Activated T-helper 2 cell treated with anti-CD3 and anti-CD28 coated beads, Interferon-gamma antibody, Interleukin-2, Interleukin-4, amounts not matched to agents 10 μg/mL and 5 μg/mL and 100 μg/mL, durations not matched to agents 14 hours and 24 hours and 36 hours (primary cell): ENCODE measurements at regions not wholly inside any gene's neighbourhood (a gene's known extent, or its start where the extent isn't known, plus 50 kb on each side); places are given as distances from the start of the nearest gene placed in this dataset.

ENCODE experiments used
- DNase-seq: peaks from one replicate; pipeline ENCODE4 v3.0.0; 2021; ENCODE audit warnings: low spot score
- H3K27ac Mint-ChIP-seq: one replicate; pipeline ENCODE4 v1.8.0; 2021; ENCODE audit warnings: mixed read lengths
- H3K27me3 Mint-ChIP-seq: one replicate; pipeline ENCODE4 v1.8.0; 2021; ENCODE audit warnings: low read depth, mixed read lengths
- H3K36me3 Mint-ChIP-seq: one replicate; pipeline ENCODE4 v1.8.0; 2021; ENCODE audit warnings: low read depth, mixed read lengths
- H3K4me1 Mint-ChIP-seq: one replicate; pipeline ENCODE4 v1.8.0; 2021; ENCODE audit warnings: low read depth, mixed read lengths
- H3K4me3 Mint-ChIP-seq: one replicate; pipeline ENCODE4 v1.8.0; 2021; ENCODE audit warnings: low read depth, mild to moderate bottlenecking, moderate library complexity, mixed read lengths
- H3K9me3 Mint-ChIP-seq: one replicate; pipeline ENCODE4 v1.8.0; 2021; ENCODE audit warnings: mixed read lengths
- intact Hi-C: fragments of 100-400 bp; cut with micrococcal nuclease; formaldehyde crosslinking; loops from one replicate; pipeline ENCODE4 v1.15.1; 2023

DNA sequence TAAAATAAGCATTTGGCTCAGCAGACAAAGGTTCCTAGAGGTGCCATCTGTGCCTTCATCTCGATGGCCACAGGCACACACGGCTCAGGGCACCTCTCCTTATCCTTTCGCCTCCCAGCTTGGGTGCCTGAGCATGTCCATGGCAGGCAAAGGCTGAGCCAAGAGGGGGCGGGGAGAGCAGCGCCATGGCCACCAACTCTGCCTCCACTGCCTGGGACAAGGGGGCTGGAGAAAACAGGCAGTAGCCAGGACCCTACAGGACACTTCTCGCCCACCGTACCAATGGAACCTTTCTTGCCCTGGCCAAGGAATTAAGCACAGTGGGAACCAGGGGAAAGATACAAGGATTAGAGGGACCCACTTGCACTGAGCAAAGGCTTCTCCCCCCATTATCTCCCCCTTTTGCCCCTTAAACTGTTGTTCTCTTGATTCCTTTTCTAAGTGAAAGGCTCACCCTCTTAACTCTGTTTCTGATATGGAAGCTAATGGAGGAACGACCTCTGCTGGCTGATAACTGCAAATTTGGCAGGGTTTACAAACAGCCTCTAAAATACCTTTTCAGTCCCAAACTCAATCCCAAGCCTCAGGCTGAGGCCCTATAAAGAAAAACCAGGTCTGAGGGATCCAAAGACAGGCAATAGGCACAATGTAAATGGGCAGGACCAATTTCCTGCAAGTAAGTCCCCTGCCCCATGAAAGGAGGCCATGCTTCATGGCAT, 335.2 kb downstream of the ADAM29 start:
- intact Hi-C loops: no loop called here
- H3K4me3 Mint-ChIP-seq: no peak overlapping the region
- no peaks in the 10 kb centered on the region for H3K36me3 Mint-ChIP-seq
- no peak overlapping the region for H3K27ac Mint-ChIP-seq
- peaks cover 4% of the 10 kb centered on the region for H3K9me3 Mint-ChIP-seq
- no peaks in the 10 kb centered on the region for H3K27me3 Mint-ChIP-seq
- no peak for DNase-seq
- no peaks in the 10 kb centered on the region for H3K4me1 Mint-ChIP-seq

GRCh38 chr4:175263537-175263936, 345.4 kb downstream of the ADAM29 start:
- intact Hi-C loops: no loop called here
- Mint-ChIP-seq H3K4me3 (no peak overlapping the region), H3K4me1 (no peaks in the 10 kb centered on the region), H3K36me3 (no peaks in the 10 kb centered on the region), H3K9me3 (no peaks in the 10 kb centered on the region), H3K27ac (no peak overlapping the region), H3K27me3 (no peaks in the 10 kb centered on the region)
- no peak for DNase-seq

- no peak overlapping the region for H3K27ac Mint-ChIP-seq
- no peaks in the 10 kb centered on the region for H3K36me3 Mint-ChIP-seq
- H3K27me3 Mint-ChIP-seq: no peaks in the 10 kb centered on the region
- intact Hi-C loops: no loop called here
- no peak for DNase-seq
- no peaks in the 10 kb centered on the region for H3K4me1 Mint-ChIP-seq
- no peaks in the 10 kb centered on the region for H3K9me3 Mint-ChIP-seq
- no peak overlapping the region for H3K4me3 Mint-ChIP-seq
Measured at GRCh38 chr4:175271010-175271630, 353.0 kb downstream of the ADAM29 start.

DNA sequence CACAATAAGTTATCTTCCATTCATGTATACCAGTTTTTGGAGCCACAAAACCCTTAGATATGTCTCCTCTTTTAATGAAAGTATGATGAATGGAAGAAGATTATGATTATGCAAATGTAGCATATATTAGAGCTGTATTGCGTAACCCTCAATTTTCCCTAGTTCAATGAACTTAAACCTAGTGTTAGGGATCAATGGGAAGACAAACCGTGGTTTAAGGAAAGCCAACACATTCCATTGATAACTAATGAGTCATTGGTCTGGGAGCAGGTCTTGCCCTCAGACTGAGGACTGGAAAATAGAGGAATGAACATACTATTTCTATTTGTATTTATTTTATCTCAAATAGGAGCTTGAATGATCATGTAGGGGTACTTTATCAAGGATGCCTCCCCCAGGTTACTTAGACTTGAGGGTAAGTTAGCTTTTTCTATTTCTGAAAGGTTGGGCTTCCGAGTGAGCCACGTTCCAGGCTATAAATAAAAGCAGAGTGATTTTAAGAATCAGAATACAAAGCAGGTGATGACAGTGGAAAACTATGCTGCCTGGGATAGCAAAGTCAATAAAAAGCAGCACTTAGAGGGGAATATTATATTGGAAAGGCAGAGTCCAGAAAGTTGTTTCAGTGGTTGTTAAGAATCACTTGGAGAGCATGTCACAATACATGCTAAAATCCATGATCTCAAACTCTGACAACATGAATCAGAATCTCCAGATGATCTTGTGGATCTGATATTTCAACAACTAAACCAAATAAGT, 356.0 kb downstream of the ADAM29 start:
- peaks cover 3% of the 10 kb centered on the region for H3K9me3 Mint-ChIP-seq
- intact Hi-C loops: no loop called here
- H3K4me3 Mint-ChIP-seq: no peak overlapping the region
- H3K4me1 Mint-ChIP-seq: no peaks in the 10 kb centered on the region
- DNase-seq: no peak
- no peaks in the 10 kb centered on the region for H3K27me3 Mint-ChIP-seq
- H3K36me3 Mint-ChIP-seq: no peaks in the 10 kb centered on the region
- no peak overlapping the region for H3K27ac Mint-ChIP-seq

DNA sequence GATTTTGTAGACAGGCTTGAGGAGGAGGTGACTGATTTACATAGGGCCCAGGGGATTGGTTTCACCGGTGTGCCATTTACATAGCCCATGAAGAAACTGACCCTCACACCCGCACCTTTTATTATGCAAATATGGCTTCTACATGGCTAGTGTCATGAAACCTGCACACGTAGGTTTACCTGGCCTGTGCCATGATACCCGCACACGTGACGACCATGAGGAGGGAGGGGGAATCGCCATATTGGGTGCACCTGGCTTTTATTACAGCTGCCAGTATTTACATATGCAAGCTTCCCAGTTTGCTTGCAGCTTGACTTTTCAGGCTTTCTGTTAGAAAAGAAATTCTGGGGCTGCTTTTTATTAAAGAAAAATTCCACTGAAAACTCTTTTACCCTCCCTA, 359.7 kb downstream of the ADAM29 start:
- no peak for DNase-seq
- no peaks in the 10 kb centered on the region for H3K27me3 Mint-ChIP-seq
- H3K9me3 Mint-ChIP-seq: peaks cover 7% of the 10 kb centered on the region
- no peak overlapping the region for H3K27ac Mint-ChIP-seq
- no peak overlapping the region for H3K4me3 Mint-ChIP-seq
- H3K4me1 Mint-ChIP-seq: no peaks in the 10 kb centered on the region
- intact Hi-C loops: no loop called here
- H3K36me3 Mint-ChIP-seq: no peaks in the 10 kb centered on the region

DNA sequence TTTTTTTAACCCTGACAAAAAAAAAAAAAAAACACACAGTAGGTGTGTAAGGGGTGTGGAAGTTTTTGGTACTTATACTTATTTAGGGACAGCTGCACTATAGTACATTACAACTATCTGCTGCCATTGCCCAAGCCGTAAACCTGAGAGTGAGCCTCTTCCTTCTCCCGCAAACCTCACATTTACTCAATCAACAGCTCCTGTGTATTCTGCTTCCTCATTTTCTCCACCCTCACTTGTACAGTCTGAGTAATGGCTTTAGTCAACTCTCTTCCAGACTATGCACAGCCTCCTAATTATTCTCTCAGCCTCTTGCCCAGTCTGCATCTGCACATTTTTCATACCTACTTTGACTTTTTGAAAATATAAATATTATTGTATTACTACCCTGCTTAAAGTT, 362.0 kb downstream of the ADAM29 start:
- H3K27me3 Mint-ChIP-seq: no peaks in the 10 kb centered on the region
- H3K4me1 Mint-ChIP-seq: no peaks in the 10 kb centered on the region
- DNase-seq: no peak
- intact Hi-C loops: no loop called here
- no peak overlapping the region for H3K4me3 Mint-ChIP-seq
- no peak overlapping the region for H3K27ac Mint-ChIP-seq
- no peaks in the 10 kb centered on the region for H3K36me3 Mint-ChIP-seq
- peaks cover 11% of the 10 kb centered on the region for H3K9me3 Mint-ChIP-seq

GRCh38 chr4:175281894-175282293, 363.7 kb downstream of the ADAM29 start:
- no peak overlapping the region for H3K4me3 Mint-ChIP-seq
- intact Hi-C loops: no loop called here
- H3K4me1 Mint-ChIP-seq: no peaks in the 10 kb centered on the region
- H3K36me3 Mint-ChIP-seq: no peaks in the 10 kb centered on the region
- no peak overlapping the region for H3K27ac Mint-ChIP-seq
- H3K9me3 Mint-ChIP-seq: peaks cover 16% of the 10 kb centered on the region
- no peaks in the 10 kb centered on the region for H3K27me3 Mint-ChIP-seq
- DNase-seq: no peak

GRCh38 chr4:175282407-175282806, 364.2 kb downstream of the ADAM29 start:
- Mint-ChIP-seq H3K4me3 (no peak overlapping the region), H3K27me3 (no peaks in the 10 kb centered on the region), H3K27ac (no peak overlapping the region), H3K36me3 (no peaks in the 10 kb centered on the region), H3K9me3 (peaks cover 19% of the 10 kb centered on the region), H3K4me1 (no peaks in the 10 kb centered on the region)
- intact Hi-C loops: no loop called here
- DNase-seq: no peak

DNA sequence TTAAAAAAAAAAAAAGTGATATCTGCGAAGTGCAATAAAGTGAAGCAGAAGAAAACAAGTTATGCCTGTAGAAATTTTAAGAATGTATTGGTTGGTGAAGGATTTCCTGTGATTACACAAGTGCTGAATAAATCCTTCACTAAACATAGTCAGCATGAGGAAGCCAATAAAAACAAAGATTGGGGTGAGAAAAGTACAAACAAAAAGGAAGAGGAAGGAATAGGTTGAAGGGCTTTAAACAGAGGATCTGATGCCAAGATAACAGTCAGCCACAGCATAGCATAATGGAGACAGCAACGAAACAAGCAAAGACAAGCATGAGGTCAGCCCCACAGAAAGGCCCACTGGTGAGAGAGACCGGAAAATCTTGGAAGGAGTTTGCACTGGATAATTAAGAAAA, 372.2 kb downstream of the ADAM29 start:
- H3K4me1 Mint-ChIP-seq: no peaks in the 10 kb centered on the region
- no peaks in the 10 kb centered on the region for H3K36me3 Mint-ChIP-seq

DNA sequence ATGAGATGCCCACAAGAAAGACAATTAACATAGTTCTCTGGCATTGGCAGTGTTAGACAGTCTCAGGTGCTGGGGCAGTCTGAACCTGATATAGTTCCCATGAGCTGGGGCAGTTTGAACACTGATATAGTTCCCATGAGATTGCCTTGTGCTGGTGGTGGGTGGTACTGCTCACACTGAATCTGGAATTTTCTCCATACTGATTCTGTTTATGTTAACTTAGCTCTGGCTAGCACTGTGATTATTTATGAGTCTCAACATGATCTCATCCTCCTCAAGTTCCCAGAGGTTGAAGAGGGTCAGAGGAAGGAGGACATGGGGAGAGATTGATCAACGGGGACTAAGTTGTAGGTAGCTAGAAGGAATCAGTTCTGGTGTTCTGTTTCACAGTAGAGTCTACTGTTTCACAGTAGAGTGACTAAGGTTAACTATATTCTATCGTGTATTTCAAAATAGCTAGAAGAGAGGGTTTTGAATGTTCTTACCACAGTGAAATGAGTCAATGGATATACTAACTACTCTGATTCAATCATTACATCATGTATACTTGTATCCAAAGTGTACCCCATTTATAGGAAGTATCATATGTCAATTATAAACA, 379.9 kb downstream of the ADAM29 start:
- Mint-ChIP-seq H3K4me1 (no peaks in the 10 kb centered on the region), H3K36me3 (no peaks in the 10 kb centered on the region), H3K4me3 (no peak overlapping the region), H3K27me3 (no peaks in the 10 kb centered on the region), H3K9me3 (peaks cover 20% of the 10 kb centered on the region), H3K27ac (no peak overlapping the region)
- no peak for DNase-seq
- intact Hi-C loops: no loop called here

More for the DNA sequence above, 372.2 kb downstream of the ADAM29 start:
- DNase-seq: no peak
- Mint-ChIP-seq H3K27ac (no peak overlapping the region), H3K27me3 (no peaks in the 10 kb centered on the region), H3K4me3 (no peak overlapping the region), H3K9me3 (peaks cover 27% of the 10 kb centered on the region)
- intact Hi-C loops: no loop called here

GRCh38 chr4:175306436-175306835, 388.3 kb downstream of the ADAM29 start:
- no peaks in the 10 kb centered on the region for H3K4me1 Mint-ChIP-seq
- H3K27me3 Mint-ChIP-seq: no peaks in the 10 kb centered on the region
- H3K4me3 Mint-ChIP-seq: no peak overlapping the region
- intact Hi-C loops: no loop called here
- H3K36me3 Mint-ChIP-seq: no peaks in the 10 kb centered on the region
- H3K27ac Mint-ChIP-seq: no peak overlapping the region
- no peak for DNase-seq
- peaks cover 9% of the 10 kb centered on the region for H3K9me3 Mint-ChIP-seq

GRCh38 chr4:175307326-175307725, 389.2 kb downstream of the ADAM29 start:
- Mint-ChIP-seq H3K9me3 (peaks cover 1% of the 10 kb centered on the region), H3K4me1 (no peaks in the 10 kb centered on the region), H3K27ac (no peak overlapping the region), H3K4me3 (no peak overlapping the region), H3K36me3 (no peaks in the 10 kb centered on the region), H3K27me3 (no peaks in the 10 kb centered on the region)
- no peak for DNase-seq
- intact Hi-C loops: no loop called here

- no peaks in the 10 kb centered on the region for H3K36me3 Mint-ChIP-seq
- no peak for DNase-seq
Measured at GRCh38 chr4:175308236-175308635, 390.1 kb downstream of the ADAM29 start.

More at GRCh38 chr4:175308236-175308635, 390.1 kb downstream of the ADAM29 start:
- Mint-ChIP-seq H3K27ac (no peak overlapping the region), H3K4me1 (no peaks in the 10 kb centered on the region), H3K9me3 (no peaks in the 10 kb centered on the region), H3K27me3 (no peaks in the 10 kb centered on the region), H3K4me3 (no peak overlapping the region)
- intact Hi-C loops: no loop called here
